GM12873 (cell line): ENCODE measurements at regions not wholly inside any gene's neighbourhood (a gene's known extent, or its start where the extent isn't known, plus 50 kb on each side); places are given as distances from the start of the nearest gene placed in this dataset.

Source experiments
- CTCF ChIP-seq: IDR thresholded peaks from 2 replicates; pipeline ENCODE4 v1.5.1; 2012; ENCODE audit warnings: low read depth, mild to moderate bottlenecking, moderate library complexity, low read length, control low read depth; ENCODE audit not compliant: insufficient read depth; ENCODE audit errors: missing control alignments

DNA sequence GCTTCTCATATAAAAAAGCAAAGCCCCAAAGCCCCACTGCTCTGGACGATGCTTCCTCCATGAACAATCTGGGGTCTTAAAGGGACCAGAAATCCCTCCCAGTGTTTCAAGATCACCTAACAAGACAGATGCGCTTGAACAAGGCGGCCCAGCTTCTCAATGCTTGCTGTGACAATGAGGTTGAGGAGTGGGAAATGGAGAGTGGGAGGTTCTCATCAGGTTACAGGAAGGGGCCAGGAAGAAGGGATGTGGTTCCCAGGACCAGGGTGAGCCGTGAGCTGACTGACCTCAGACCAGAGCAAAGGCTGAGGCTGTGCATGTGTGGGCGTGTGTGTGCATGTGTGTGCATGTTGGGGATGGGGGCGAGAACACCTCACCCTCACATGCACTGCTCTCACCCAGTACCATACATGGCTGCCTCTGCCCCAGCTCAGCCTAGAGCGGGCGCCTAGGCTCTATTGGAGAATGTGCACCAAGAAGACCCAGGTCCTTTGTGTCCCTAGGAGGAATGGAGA lies 220.8 kb upstream of the GPR26 start:
- no peak for TF ChIP-seq CTCF

GRCh38 chr10:123446449-123447156 lies 219.6 kb upstream of the GPR26 start:
- TF ChIP-seq CTCF = no peak

- TF ChIP-seq CTCF = no peak
These were observed 216.8 kb upstream of the GPR26 start for GRCh38 chr10:123449234-123449962.

GRCh38 chr10:123450956-123451605 lies 215.1 kb upstream of the GPR26 start:
- TF ChIP-seq CTCF = no peak

GRCh38 chr10:123451618-123452245 lies 214.4 kb upstream of the GPR26 start:
- TF ChIP-seq CTCF = no peak

- TF ChIP-seq CTCF = no peak
These were observed 211.2 kb upstream of the GPR26 start for GRCh38 chr10:123454987-123455386.

DNA sequence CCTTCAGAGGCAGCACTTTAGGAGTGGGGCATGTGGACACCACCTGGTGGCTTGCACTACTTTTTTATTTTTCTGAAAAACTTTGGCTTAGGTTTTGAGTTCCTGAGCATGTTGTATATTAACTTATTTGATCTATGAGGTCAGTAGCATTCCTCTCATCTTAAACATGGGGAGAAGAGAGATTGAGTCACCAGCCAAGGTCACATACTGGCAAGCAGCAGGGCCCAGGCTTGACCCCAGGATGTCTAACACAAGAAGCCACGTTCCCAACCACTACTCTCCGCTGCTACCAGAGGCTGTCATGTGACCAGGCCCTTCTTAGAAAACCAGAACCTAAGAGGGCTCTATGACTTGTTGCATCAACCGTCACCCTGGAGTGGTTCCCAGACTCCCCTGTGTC lies 210.3 kb upstream of the GPR26 start:
- TF ChIP-seq CTCF = no peak
